BE2C (cell line): ENCODE measurements at regions not wholly inside any gene's neighbourhood (a gene's known extent, or its start where the extent isn't known, plus 50 kb on each side); places are given as distances from the start of the nearest gene placed in this dataset.
A peak's percentile ranks its signal among the peaks of the same experiment; 100 is the strongest.

ENCODE experiments used
- DNase-seq: peaks from one replicate; pipeline ENCODE4 v3.0.0-alpha.2; 2020
- H3K27me3 ChIP-seq: fragments of 250-450 bp; sonication (Bioruptor Pico); 2 replicates; pipeline ENCODE4 v1.5.1; 2020; ENCODE audit warnings: mild to moderate bottlenecking
- H3K36me3 ChIP-seq: fragments of 250-450 bp; sonication (Bioruptor Pico); 2 replicates; pipeline ENCODE4 v1.5.1; 2020; ENCODE audit warnings: mild to moderate bottlenecking
- H3K4me1 ChIP-seq: fragments of 250-450 bp; sonication (Bioruptor Pico); 2 replicates; pipeline ENCODE4 v1.5.1; 2020
- H3K4me3 ChIP-seq: 2 replicates; pipeline ENCODE4 v1.5.1; 2011; ENCODE audit warnings: low read depth, low read length
- H3K9me3 ChIP-seq: fragments of 250-450 bp; sonication (Bioruptor Pico); 2 replicates; pipeline ENCODE4 v1.5.1; 2020
- CTCF ChIP-seq: IDR thresholded peaks from 2 replicates; pipeline ENCODE4 v1.5.1; 2012; ENCODE audit warnings: mild to moderate bottlenecking, low read depth, low read length

GRCh38 chr20:54848262-54848661 is 372.9 kb downstream of the DOK5 start:
- no peak for TF ChIP-seq CTCF
- H3K9me3 ChIP-seq: no peaks in the 10 kb centered on the region
- H3K27me3 ChIP-seq: no peaks in the 10 kb centered on the region
- peaks cover 20% of the 10 kb centered on the region for H3K4me1 ChIP-seq
- DNase-seq: peak; percentile 14
- no peaks in the 10 kb centered on the region for H3K36me3 ChIP-seq
- H3K4me3 ChIP-seq: no peak overlapping the region

GRCh38 chr20:54846948-54847347 is 371.6 kb downstream of the DOK5 start:
- Histone ChIP-seq H3K36me3 (no peaks in the 10 kb centered on the region), H3K9me3 (no peaks in the 10 kb centered on the region), H3K4me1 (peaks cover 28% of the 10 kb centered on the region), H3K27me3 (no peaks in the 10 kb centered on the region), H3K4me3 (no peak overlapping the region)
- DNase-seq: no peak
- TF ChIP-seq CTCF: no peak

- peaks cover 28% of the 10 kb centered on the region for H3K4me1 ChIP-seq
- no peaks in the 10 kb centered on the region for H3K36me3 ChIP-seq
- no peak overlapping the region for H3K4me3 ChIP-seq
- H3K9me3 ChIP-seq: no peaks in the 10 kb centered on the region
- no peak for TF ChIP-seq CTCF
- no peaks in the 10 kb centered on the region for H3K27me3 ChIP-seq
- no peak for DNase-seq
These were observed 369.0 kb downstream of the DOK5 start for GRCh38 chr20:54844346-54844745.

GRCh38 chr20:54843865-54844264 is 368.5 kb downstream of the DOK5 start:
- Histone ChIP-seq H3K4me1 (peaks cover 25% of the 10 kb centered on the region), H3K36me3 (no peaks in the 10 kb centered on the region), H3K9me3 (no peaks in the 10 kb centered on the region), H3K27me3 (no peaks in the 10 kb centered on the region), H3K4me3 (0 out of 2 replicates have a peak overlapping the region, but pooled peaks have one; percentile 2)
- TF ChIP-seq CTCF: no peak
- DNase-seq: peak; percentile 52

GRCh38 chr20:54843431-54843830 is 368.0 kb downstream of the DOK5 start:
- Histone ChIP-seq H3K4me3 (no peak overlapping the region), H3K4me1 (peaks cover 21% of the 10 kb centered on the region), H3K9me3 (no peaks in the 10 kb centered on the region), H3K27me3 (no peaks in the 10 kb centered on the region), H3K36me3 (no peaks in the 10 kb centered on the region)
- no peak for TF ChIP-seq CTCF
- DNase-seq: no peak

GRCh38 chr20:54839224-54839623 is 363.8 kb downstream of the DOK5 start:
- DNase-seq: no peak
- TF ChIP-seq CTCF: no peak
- H3K9me3 ChIP-seq: no peaks in the 10 kb centered on the region
- no peaks in the 10 kb centered on the region for H3K27me3 ChIP-seq
- H3K4me3 ChIP-seq: no peak overlapping the region
- no peaks in the 10 kb centered on the region for H3K36me3 ChIP-seq
- peaks cover 12% of the 10 kb centered on the region for H3K4me1 ChIP-seq
